ENCODE measurements at regions not wholly inside any gene's neighbourhood (a gene's known extent, or its start where the extent isn't known, plus 50 kb on each side); places are given as distances from the start of the nearest gene placed in this dataset.

DNA sequence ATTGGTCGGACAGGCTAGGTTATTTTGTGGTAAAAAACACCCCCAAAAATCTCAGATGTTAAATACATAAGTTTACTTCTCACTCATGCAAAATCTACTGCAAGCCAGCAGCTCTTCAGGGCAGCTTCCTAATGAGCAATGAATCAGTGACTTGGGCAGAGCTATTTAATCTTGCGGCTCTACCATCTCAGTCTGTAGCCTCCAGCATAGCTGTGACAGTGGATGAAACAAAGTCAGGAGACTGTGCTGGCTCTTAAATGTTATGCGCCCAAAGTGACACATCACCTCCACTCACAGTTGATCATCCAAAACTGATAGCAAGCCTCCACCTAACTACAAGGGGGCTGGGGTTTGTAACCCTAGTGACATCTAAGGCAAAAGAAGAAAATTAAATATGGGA, 571.9 kb downstream of the METTL4 start:
- Histone ChIP-seq H3K27me3 (no peaks in the 10 kb centered on the region), H3K36me3 (no peaks in the 10 kb centered on the region), H3K9me3 (no peaks in the 10 kb centered on the region), H3K4me1 (no peaks in the 10 kb centered on the region), H3K27ac (no peak overlapping the region), H3K4me3 (no peak overlapping the region)
- DNase-seq (ENCODE audit: extremely low spot score in 2 of 2) = no peak
- TF ChIP-seq POLR2AphosphoS5 (IDR thresholded peaks at IDR 0.05; ENCODE audit: insufficient read depth in 1 of 2, low read depth in 1 of 2) = no peak
- intact Hi-C loops (cut with DNase I) = no loop called here

DNA sequence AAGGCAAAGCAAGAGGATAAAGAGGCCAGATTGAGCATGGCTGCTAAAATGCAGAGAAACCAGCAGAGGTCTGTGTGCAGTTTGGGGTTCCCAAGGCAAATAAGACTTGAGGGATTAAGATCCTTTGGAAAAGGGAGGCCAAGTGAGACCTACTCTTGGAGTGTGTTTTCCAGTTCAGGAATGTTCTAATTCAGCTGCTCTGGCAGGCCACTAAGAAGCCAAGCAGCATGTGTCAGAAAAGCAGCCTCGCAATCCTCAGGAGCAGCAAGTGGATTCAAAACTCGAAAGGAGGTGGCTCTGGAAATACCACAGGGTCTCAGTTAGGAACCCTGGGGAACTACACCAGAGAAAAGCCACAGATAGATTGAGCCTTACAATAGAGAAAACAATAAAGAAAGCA, 569.2 kb downstream of the METTL4 start:
- intact Hi-C loops (cut with DNase I) = no loop called here
- no peaks in the 10 kb centered on the region for H3K27me3 ChIP-seq

DNA sequence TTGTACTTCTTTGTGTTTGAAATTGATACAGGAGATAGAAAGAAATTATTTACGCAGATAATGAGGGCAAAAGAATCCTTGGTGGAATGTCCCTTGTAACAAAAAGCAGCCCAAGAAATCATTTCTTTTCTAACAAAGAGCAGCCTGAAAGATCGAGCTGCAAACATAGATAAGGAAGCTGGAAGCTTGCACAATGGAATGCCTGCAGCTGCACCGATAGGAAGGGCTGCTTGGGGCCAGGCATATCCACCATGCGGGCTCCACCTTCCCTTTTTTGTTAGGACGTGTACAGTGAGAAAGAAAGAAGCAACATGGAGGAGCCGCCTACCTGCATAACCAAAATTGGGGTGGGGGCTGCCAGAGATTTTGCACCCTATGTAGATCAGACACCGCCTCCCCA, 568.7 kb downstream of the METTL4 start:
- no peaks in the 10 kb centered on the region for H3K36me3 ChIP-seq
- H3K27me3 ChIP-seq = no peaks in the 10 kb centered on the region
- DNase-seq (ENCODE audit: extremely low spot score in 2 of 2) = no peak
- H3K4me3 ChIP-seq = no peak overlapping the region
- H3K27ac ChIP-seq = no peak overlapping the region
- H3K9me3 ChIP-seq = no peaks in the 10 kb centered on the region
- H3K4me1 ChIP-seq = no peaks in the 10 kb centered on the region
- TF ChIP-seq POLR2A (IDR thresholded peaks at IDR 0.05) = no peak
- TF ChIP-seq, protein P1, sequence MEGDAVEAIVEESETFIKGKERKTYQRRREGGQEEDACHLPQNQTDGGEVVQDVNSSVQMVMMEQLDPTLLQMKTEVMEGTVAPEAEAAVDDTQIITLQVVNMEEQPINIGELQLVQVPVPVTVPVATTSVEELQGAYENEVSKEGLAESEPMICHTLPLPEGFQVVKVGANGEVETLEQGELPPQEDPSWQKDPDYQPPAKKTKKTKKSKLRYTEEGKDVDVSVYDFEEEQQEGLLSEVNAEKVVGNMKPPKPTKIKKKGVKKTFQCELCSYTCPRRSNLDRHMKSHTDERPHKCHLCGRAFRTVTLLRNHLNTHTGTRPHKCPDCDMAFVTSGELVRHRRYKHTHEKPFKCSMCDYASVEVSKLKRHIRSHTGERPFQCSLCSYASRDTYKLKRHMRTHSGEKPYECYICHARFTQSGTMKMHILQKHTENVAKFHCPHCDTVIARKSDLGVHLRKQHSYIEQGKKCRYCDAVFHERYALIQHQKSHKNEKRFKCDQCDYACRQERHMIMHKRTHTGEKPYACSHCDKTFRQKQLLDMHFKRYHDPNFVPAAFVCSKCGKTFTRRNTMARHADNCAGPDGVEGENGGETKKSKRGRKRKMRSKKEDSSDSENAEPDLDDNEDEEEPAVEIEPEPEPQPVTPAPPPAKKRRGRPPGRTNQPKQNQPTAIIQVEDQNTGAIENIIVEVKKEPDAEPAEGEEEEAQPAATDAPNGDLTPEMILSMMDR (IDR thresholded peaks at IDR 0.05) = no peak
- no peak for TF ChIP-seq POLR2AphosphoS5 (IDR thresholded peaks at IDR 0.05; ENCODE audit: insufficient read depth in 1 of 2, low read depth in 1 of 2)
- intact Hi-C loops (cut with DNase I) = no loop called here

More for the DNA sequence above, 569.2 kb downstream of the METTL4 start:
- no peaks in the 10 kb centered on the region for H3K4me1 ChIP-seq
- H3K9me3 ChIP-seq = no peaks in the 10 kb centered on the region
- TF ChIP-seq POLR2A (IDR thresholded peaks at IDR 0.05) (no peak), POLR2AphosphoS5 (IDR thresholded peaks at IDR 0.05; ENCODE audit: insufficient read depth in 1 of 2, low read depth in 1 of 2) (no peak)
- TF ChIP-seq, protein P1 (IDR thresholded peaks at IDR 0.05) = no peak
- no peak overlapping the region for H3K27ac ChIP-seq
- no peak overlapping the region for H3K4me3 ChIP-seq
- DNase-seq (ENCODE audit: extremely low spot score in 2 of 2) = no peak
- no peaks in the 10 kb centered on the region for H3K36me3 ChIP-seq

DNA sequence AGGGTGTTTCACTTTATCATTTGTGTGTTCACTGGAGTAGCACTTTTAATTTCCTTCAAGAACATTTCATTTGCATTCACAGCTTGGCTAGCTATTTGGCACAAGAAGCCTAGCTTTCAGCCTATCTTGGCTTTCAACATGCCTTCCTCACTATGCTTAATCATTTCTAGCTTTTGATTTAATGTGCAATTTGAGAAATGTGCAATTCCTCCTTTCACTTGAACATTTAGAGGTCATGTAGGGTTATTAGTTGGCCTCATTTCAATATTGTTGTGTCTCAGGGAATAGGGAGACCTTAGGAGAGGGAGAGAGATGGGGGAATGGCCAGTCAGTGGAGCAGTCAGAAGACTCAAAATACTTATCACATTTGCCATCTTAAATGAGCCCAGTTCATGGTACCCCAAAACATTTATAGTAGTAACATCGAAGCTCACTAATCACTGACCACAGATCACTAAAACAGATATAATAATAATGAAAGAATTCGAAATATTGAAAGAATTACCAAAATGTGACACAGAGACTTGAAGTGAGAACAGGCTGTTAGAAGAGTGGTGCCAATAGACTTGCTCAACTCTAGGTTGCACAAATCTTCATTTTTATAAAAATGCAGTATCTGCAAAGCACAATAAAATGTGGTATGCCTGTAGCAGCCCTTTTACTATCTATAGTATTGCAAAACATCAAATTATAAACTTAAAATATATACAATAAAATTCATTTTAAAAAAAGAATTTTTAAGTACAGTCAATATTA, 561.2 kb downstream of the METTL4 start:
- Histone ChIP-seq H3K4me3 (no peak overlapping the region), H3K27ac (no peak overlapping the region), H3K9me3 (no peaks in the 10 kb centered on the region), H3K27me3 (no peaks in the 10 kb centered on the region), H3K36me3 (no peaks in the 10 kb centered on the region), H3K4me1 (no peaks in the 10 kb centered on the region)
- no peak for TF ChIP-seq POLR2AphosphoS5 (IDR thresholded peaks at IDR 0.05; ENCODE audit: insufficient read depth in 1 of 2, low read depth in 1 of 2)
- TF ChIP-seq, protein P1 (IDR thresholded peaks at IDR 0.05) = no peak
- no peak for TF ChIP-seq POLR2A (IDR thresholded peaks at IDR 0.05)
- intact Hi-C loops (cut with DNase I) = no loop called here
- DNase-seq (ENCODE audit: extremely low spot score in 2 of 2) = no peak

DNA sequence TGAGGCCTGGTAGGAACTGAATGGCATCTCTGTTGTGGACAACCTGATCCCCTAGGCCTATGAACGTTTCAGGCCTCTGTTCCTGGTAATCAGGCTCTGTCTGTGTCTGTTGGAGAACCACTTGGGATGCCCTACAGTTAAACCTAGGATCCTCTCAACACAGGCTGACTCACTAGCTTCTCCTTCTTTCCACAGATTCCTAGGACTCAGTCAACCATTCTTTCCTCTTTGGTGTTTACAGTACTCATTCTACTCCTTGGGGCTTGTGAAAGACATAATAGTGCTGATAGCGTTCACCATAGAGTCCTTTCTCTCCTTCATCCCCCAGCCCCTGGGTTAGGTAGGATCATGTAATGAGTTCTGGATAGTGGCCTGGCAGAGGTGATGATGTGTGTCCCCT, 544.3 kb downstream of the METTL4 start:
- Histone ChIP-seq H3K36me3 (no peaks in the 10 kb centered on the region), H3K9me3 (no peaks in the 10 kb centered on the region), H3K27me3 (no peaks in the 10 kb centered on the region), H3K4me3 (no peak overlapping the region), H3K27ac (no peak overlapping the region), H3K4me1 (no peaks in the 10 kb centered on the region)
- intact Hi-C loops (cut with DNase I) = no loop called here
- no peak for DNase-seq (ENCODE audit: extremely low spot score in 2 of 2)
- no peak for TF ChIP-seq POLR2A (IDR thresholded peaks at IDR 0.05)

DNA sequence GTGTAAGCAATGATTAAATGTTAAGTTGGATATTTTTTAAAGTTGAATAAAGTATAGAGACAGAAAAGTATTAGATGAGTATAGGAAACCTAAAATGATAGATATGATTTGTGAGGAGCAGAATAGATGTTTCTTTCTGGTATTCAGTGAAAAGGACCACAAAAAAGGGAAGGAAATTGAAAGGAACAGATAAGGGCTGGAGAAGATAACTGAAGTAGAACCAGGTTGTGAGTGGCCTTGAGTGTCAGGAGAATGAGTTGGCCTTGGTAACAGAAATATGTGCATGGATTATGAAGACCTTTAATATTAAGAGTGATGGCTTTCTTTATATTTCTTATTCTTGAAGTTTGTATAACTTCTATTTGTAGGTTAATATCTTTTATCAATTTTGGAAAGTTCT, 543.5 kb downstream of the METTL4 start:
- DNase-seq (ENCODE audit: extremely low spot score in 2 of 2) = no peak
- Histone ChIP-seq H3K4me1 (no peaks in the 10 kb centered on the region), H3K4me3 (no peak overlapping the region), H3K27ac (no peak overlapping the region), H3K9me3 (no peaks in the 10 kb centered on the region), H3K27me3 (no peaks in the 10 kb centered on the region), H3K36me3 (no peaks in the 10 kb centered on the region)
- TF ChIP-seq, protein P1 (IDR thresholded peaks at IDR 0.05) = no peak
- TF ChIP-seq POLR2A (IDR thresholded peaks at IDR 0.05) (no peak), POLR2AphosphoS5 (IDR thresholded peaks at IDR 0.05; ENCODE audit: insufficient read depth in 1 of 2, low read depth in 1 of 2) (no peak)
- intact Hi-C loops (cut with DNase I) = no loop called here
